Natural killer cell (primary cell): ENCODE measurements at regions not wholly inside any gene's neighbourhood (a gene's known extent, or its start where the extent isn't known, plus 50 kb on each side); places are given as distances from the start of the nearest gene placed in this dataset.

Experiments used
- ATAC-seq, 3 donors: fragments of 150-1000 bp in 2 of 3; fragments of 200-7000 bp in 1 of 3; cut with Tn5 transposase; 1 replicate in 1 of 3; 2 replicates in 2 of 3; pipeline ENCODE4 v1.10.0; 2021; ENCODE audit warnings: mild to moderate bottlenecking in 2 of 3, moderate library complexity in 2 of 3
- DNase-seq, 2 donors: peaks; one replicate each; pipeline versions ENCODE4 v3.0.0 to v3.0.0-alpha.2; 2013 to 2021; ENCODE audit warnings: mixed read lengths in 1 of 2
- H3K27ac ChIP-seq: one replicate; pipeline ENCODE4 v1.5.1; 2013; ENCODE audit warnings: mild to moderate bottlenecking, low read length
- H3K27me3 ChIP-seq: one replicate; pipeline ENCODE4 v1.6.1; 2013; ENCODE audit warnings: low read length; ENCODE audit not compliant: control insufficient read depth, insufficient read depth
- H3K36me3 ChIP-seq: one replicate; pipeline ENCODE4 v1.6.1; 2013; ENCODE audit warnings: low read length; ENCODE audit not compliant: control insufficient read depth, insufficient read depth
- H3K4me1 ChIP-seq: one replicate; pipeline ENCODE4 v1.6.1; 2013; ENCODE audit warnings: low read length; ENCODE audit not compliant: control insufficient read depth, insufficient read depth
- H3K4me3 ChIP-seq: one replicate; pipeline ENCODE4 v1.5.1; 2013; ENCODE audit warnings: low read length
- H3K9me3 ChIP-seq: one replicate; pipeline ENCODE4 v1.6.1; 2013; ENCODE audit warnings: low read length; ENCODE audit not compliant: control insufficient read depth, insufficient read depth
- H3K27ac Mint-ChIP-seq, 2 donors: one replicate each; pipeline ENCODE4 v1.8.0; 2022; ENCODE audit warnings: mild to moderate bottlenecking in 2 of 2, mixed read lengths in 2 of 2, moderate library complexity in 1 of 2
- H3K27me3 Mint-ChIP-seq, 2 donors: one replicate each; pipeline ENCODE4 v1.8.0; 2022; ENCODE audit warnings: low read depth in 2 of 2, mixed read lengths in 2 of 2
- H3K36me3 Mint-ChIP-seq: one replicate; pipeline ENCODE4 v1.8.0; 2022; ENCODE audit warnings: mixed read lengths
- H3K4me1 Mint-ChIP-seq, 2 donors: one replicate each; pipeline ENCODE4 v1.8.0; 2022; ENCODE audit warnings: mixed read lengths in 2 of 2
- H3K4me3 Mint-ChIP-seq: one replicate; pipeline ENCODE4 v1.8.0; 2022; ENCODE audit warnings: mild to moderate bottlenecking, moderate library complexity, mixed read lengths
- H3K9me3 Mint-ChIP-seq, 2 donors: one replicate each; pipeline ENCODE4 v1.8.0; 2022; ENCODE audit warnings: mixed read lengths in 2 of 2
- CTCF ChIP-seq: fragments of 200-600 bp; IDR thresholded peaks from one replicate; pipeline ENCODE4 v1.8.0; 2022; ENCODE audit warnings: antibody characterized with exemption
- whole genome bisulfite sequencing: methylation state at CpG from one replicate; pipeline ENCODE4 v1.1.7; 2013; ENCODE audit warnings: missing lambda C conversion rate; ENCODE audit not compliant: insufficient coverage; 5-methylcytosine and 5-hydroxymethylcytosine counted together
- intact Hi-C: fragments of 100-400 bp; cut with micrococcal nuclease; formaldehyde crosslinking; loops from one replicate; pipeline ENCODE4 v1.14.2; 2022

- H3K9me3 ChIP-seq = no peaks in the 10 kb centered on the region
- ATAC-seq (no peak), DNase-seq (no peak)
- H3K27ac ChIP-seq = no peak overlapping the region
- H3K4me1 Mint-ChIP-seq = no peaks in the 10 kb centered on the region
- no peak overlapping the region for H3K4me3 ChIP-seq
- no peak for TF ChIP-seq CTCF
- no peaks in the 10 kb centered on the region for H3K36me3 Mint-ChIP-seq
- peaks cover 9 to 20% of the 10 kb centered on the region in 2 donors for H3K27me3 Mint-ChIP-seq
- intact Hi-C loops = no loop called here
- H3K4me1 ChIP-seq = no peaks in the 10 kb centered on the region
- H3K9me3 Mint-ChIP-seq = no peaks in the 10 kb centered on the region
- no peak overlapping the region for H3K4me3 Mint-ChIP-seq
- no peaks in the 10 kb centered on the region for H3K27me3 ChIP-seq
- WGBS = 96% methylated on average over 2 of the region's 3 CpGs
- no peak overlapping the region for H3K27ac Mint-ChIP-seq
- H3K36me3 ChIP-seq = no peaks in the 10 kb centered on the region
These were observed 427.9 kb upstream of the DCN start for GRCh38 chr12:91610561-91610960.

GRCh38 chr12:91609283-91609682 is 426.7 kb upstream of the DCN start:
- 79% methylated on average over 1 of the region's 1 CpG for WGBS
- no peak overlapping the region for H3K27ac Mint-ChIP-seq
- ATAC-seq = no peak

DNA sequence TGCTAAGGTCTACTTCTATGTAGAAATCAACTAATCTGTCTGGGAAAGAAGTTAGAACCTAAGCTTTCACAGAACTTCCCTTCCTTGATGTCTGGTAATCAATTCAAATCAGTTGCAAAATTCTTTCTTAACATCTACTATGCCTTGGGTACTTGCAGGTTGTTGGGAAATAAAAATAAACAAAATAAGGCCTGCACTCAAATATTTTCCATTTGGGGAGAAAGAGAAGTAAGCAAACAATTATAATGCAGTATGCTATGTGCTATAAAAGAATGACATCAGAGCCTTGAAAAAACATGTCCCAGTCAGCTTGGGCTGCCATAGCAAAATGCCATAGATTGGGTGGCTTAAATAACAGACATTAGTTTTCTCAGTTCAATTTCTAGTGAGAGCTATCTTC is 425.9 kb upstream of the DCN start:
- TF ChIP-seq CTCF = no peak
- H3K27ac ChIP-seq = no peak overlapping the region
- Mint-ChIP-seq H3K9me3 (no peaks in the 10 kb centered on the region), H3K4me1 (no peaks in the 10 kb centered on the region), H3K27me3 (peaks cover 15 to 24% of the 10 kb centered on the region in 2 donors), H3K4me3 (no peak overlapping the region), H3K27ac (no peak overlapping the region), H3K36me3 (no peaks in the 10 kb centered on the region)
- H3K4me3 ChIP-seq = no peak overlapping the region
- no peaks in the 10 kb centered on the region for H3K36me3 ChIP-seq
- H3K4me1 ChIP-seq = no peaks in the 10 kb centered on the region
- H3K9me3 ChIP-seq = no peaks in the 10 kb centered on the region
- DNase-seq = no peak
- no peaks in the 10 kb centered on the region for H3K27me3 ChIP-seq
- intact Hi-C loops = no loop called here
- no peak for ATAC-seq

More at GRCh38 chr12:91609283-91609682, 426.7 kb upstream of the DCN start:
- no peaks in the 10 kb centered on the region for H3K36me3 Mint-ChIP-seq
- no peaks in the 10 kb centered on the region for H3K4me1 Mint-ChIP-seq
- Histone ChIP-seq H3K36me3 (no peaks in the 10 kb centered on the region), H3K27ac (no peak overlapping the region), H3K4me3 (no peak overlapping the region), H3K27me3 (no peaks in the 10 kb centered on the region), H3K4me1 (no peaks in the 10 kb centered on the region), H3K9me3 (no peaks in the 10 kb centered on the region)
- no peaks in the 10 kb centered on the region for H3K9me3 Mint-ChIP-seq
- peaks cover 15 to 30% of the 10 kb centered on the region in 2 donors for H3K27me3 Mint-ChIP-seq
- DNase-seq = no peak
- no peak for TF ChIP-seq CTCF
- intact Hi-C loops = no loop called here
- H3K4me3 Mint-ChIP-seq = no peak overlapping the region

- no peak for ATAC-seq
- WGBS = 69% methylated on average over 2 of the region's 3 CpGs
- Histone ChIP-seq H3K4me3 (no peak overlapping the region), H3K36me3 (no peaks in the 10 kb centered on the region), H3K27me3 (no peaks in the 10 kb centered on the region), H3K4me1 (no peaks in the 10 kb centered on the region), H3K27ac (no peak overlapping the region), H3K9me3 (no peaks in the 10 kb centered on the region)
- Mint-ChIP-seq H3K36me3 (no peaks in the 10 kb centered on the region), H3K4me3 (no peak overlapping the region), H3K9me3 (no peaks in the 10 kb centered on the region), H3K4me1 (no peaks in the 10 kb centered on the region), H3K27ac (no peak overlapping the region), H3K27me3 (peaks cover 16 to 27% of the 10 kb centered on the region in 2 donors)
- no peak for DNase-seq
- intact Hi-C loops = no loop called here
- no peak for TF ChIP-seq CTCF
These were observed 424.2 kb upstream of the DCN start for GRCh38 chr12:91606662-91607377.
